HAP-1 (cell line): ENCODE measurements at regions not wholly inside any gene's neighbourhood (a gene's known extent, or its start where the extent isn't known, plus 50 kb on each side); places are given as distances from the start of the nearest gene placed in this dataset.
A peak's percentile ranks its signal among the peaks of the same experiment; 100 is the strongest.

Experiments used
- DNase-seq, 2 experiments: peaks; one replicate each; pipeline ENCODE4 v3.0.0-alpha.2; 2016 to 2020; ENCODE audit warnings: low spot score in 2 of 2
- H3K27me3 ChIP-seq: fragments of 250-450 bp; sonication (Bioruptor Pico); 2 replicates; pipeline ENCODE4 v1.5.1; 2020; ENCODE audit warnings: low read depth, mild to moderate bottlenecking, moderate library complexity
- H3K36me3 ChIP-seq: fragments of 250-450 bp; sonication (Bioruptor Pico); replicated peaks from 2 replicates; pipeline ENCODE4 v1.5.1; 2020; ENCODE audit warnings: mild to moderate bottlenecking
- H3K4me1 ChIP-seq: fragments of 250-450 bp; sonication (Bioruptor Pico); 2 replicates; pipeline ENCODE4 v1.5.1; 2020; ENCODE audit warnings: mild to moderate bottlenecking
- H3K4me3 ChIP-seq: fragments of 250-450 bp; sonication (Bioruptor Pico); 2 replicates; pipeline ENCODE4 v1.5.1; 2020; ENCODE audit warnings: mild to moderate bottlenecking, moderate library complexity
- H3K9me3 ChIP-seq: fragments of 250-450 bp; sonication (Bioruptor Pico); 2 replicates; pipeline ENCODE4 v1.5.1; 2020; ENCODE audit warnings: mild to moderate bottlenecking, moderate library complexity
- in situ Hi-C: fragments of 300-500 bp; cut with MboI; formaldehyde crosslinking; loops from 3 replicates; pipeline ENCODE4 v1.14.3; 2020; ENCODE audit warnings: low sequenced_read_pairs, inconsistent platforms, mixed read lengths

DNA sequence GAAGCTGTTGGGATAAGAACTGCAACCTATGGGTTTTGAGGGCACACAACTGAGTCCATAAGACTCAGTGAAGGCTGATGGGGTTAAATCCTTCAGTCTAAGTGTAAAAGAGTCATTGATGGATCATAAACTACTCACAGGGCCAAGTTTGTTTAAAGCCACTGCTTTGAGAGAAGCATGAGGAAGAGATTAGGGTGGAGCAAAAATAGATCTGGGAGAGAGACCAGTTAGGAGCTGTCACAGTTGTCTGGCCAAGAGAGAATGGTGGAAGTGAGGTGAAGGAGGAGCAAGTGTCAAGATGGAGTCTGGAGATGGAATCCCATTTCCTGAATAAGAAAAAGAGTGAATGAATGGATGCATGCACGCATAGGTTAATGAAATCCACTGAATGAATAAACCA lies 379.1 kb upstream of the CDH11 start:
- Histone ChIP-seq H3K36me3 (no peaks in the 10 kb centered on the region), H3K4me3 (no peak overlapping the region), H3K4me1 (no peaks in the 10 kb centered on the region), H3K27me3 (no peaks in the 10 kb centered on the region), H3K9me3 (no peaks in the 10 kb centered on the region; the same call in 1 of the 2 replicates)
- DNase-seq: no peak
- in situ Hi-C loops: no loop called here

- H3K4me3 ChIP-seq: no peak overlapping the region
- no peak for DNase-seq
- H3K9me3 ChIP-seq: no peaks in the 10 kb centered on the region; the same call in 1 of the 2 replicates
- H3K4me1 ChIP-seq: no peaks in the 10 kb centered on the region
- in situ Hi-C loops: no loop called here
- H3K36me3 ChIP-seq: no peaks in the 10 kb centered on the region
- H3K27me3 ChIP-seq: no peaks in the 10 kb centered on the region
These were observed 378.1 kb upstream of the CDH11 start for GRCh38 chr16:65500007-65500406.

DNA sequence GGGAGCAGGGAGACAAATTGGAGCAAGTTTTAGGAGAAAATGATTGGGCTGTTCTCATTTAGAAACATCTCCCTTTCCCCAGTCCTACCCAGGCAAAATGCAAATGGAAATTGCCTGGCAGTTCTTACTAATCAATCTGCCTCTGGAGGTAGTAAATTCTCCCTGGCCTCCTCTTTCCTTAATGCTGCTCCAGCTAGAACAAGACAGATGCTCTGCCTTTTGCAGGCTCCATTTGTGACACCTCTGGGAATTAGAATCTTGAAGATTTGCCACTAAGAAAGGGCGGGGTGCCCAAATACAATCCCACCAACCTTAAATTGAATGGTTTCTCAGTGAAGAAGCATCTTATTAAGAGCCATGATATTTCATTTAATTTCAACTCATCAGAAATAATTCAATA lies 377.7 kb upstream of the CDH11 start:
- Histone ChIP-seq H3K4me1 (no peaks in the 10 kb centered on the region), H3K36me3 (no peaks in the 10 kb centered on the region), H3K4me3 (no peak overlapping the region), H3K9me3 (no peaks in the 10 kb centered on the region; the same call in 1 of the 2 replicates), H3K27me3 (no peaks in the 10 kb centered on the region)
- no peak for DNase-seq
- in situ Hi-C loops: no loop called here

GRCh38 chr16:65497571-65497970 lies 375.7 kb upstream of the CDH11 start:
- in situ Hi-C loops: no loop called here
- Histone ChIP-seq H3K4me1 (no peaks in the 10 kb centered on the region), H3K27me3 (no peaks in the 10 kb centered on the region), H3K4me3 (no peak overlapping the region), H3K9me3 (no peaks in the 10 kb centered on the region), H3K36me3 (no peaks in the 10 kb centered on the region)
- DNase-seq: no peak

DNA sequence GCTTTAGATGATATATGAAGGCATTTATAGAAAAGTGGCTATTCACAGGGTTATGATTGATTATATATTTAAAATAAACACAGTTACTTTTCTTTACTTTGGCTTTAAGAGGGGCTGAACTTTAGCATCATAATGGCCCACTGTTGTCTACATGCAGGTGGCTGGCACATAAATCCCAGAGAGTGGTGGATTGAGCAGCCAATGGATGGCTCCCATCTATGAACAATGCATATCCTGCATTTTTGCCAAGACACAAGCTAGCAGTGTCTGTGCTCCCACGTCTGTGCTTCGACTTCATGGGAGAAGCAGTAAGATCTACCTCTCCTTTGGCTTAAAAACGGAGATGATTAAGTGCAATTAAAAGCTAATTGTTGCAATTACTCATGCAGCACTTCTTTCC lies 373.2 kb upstream of the CDH11 start:
- Histone ChIP-seq H3K27me3 (no peaks in the 10 kb centered on the region), H3K4me3 (no peak overlapping the region), H3K9me3 (no peaks in the 10 kb centered on the region), H3K4me1 (no peaks in the 10 kb centered on the region), H3K36me3 (no peaks in the 10 kb centered on the region)
- peak; percentile 52 to 56 for DNase-seq
- in situ Hi-C loops: no loop called here

DNA sequence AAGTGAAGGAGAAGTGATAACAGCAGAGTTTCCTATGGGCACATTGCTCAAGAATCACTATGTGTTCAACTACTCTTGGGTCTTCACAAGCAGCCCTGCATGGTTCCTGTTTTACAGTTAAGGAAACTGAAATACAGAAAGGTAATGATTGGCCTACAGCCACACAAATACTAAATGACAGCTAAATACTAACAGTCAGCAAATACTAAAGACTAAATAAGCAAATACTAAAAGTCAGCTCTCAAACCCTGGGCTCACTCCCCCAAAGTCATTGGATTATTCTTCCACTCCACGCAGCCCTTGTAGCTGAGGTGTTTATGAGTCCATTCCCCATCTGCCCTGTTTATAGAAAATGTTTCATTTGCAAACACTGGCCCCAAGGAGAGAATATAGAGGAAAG lies 372.7 kb upstream of the CDH11 start:
- Histone ChIP-seq H3K4me3 (no peak overlapping the region), H3K36me3 (no peaks in the 10 kb centered on the region), H3K4me1 (no peaks in the 10 kb centered on the region), H3K9me3 (no peaks in the 10 kb centered on the region), H3K27me3 (no peaks in the 10 kb centered on the region)
- DNase-seq: peak in 1 of 2 experiments; percentile 20
- in situ Hi-C loops: no loop called here

- no peak overlapping the region for H3K4me3 ChIP-seq
- in situ Hi-C loops: no loop called here
- no peaks in the 10 kb centered on the region for H3K9me3 ChIP-seq
These were observed 372.2 kb upstream of the CDH11 start for GRCh38 chr16:65494080-65494479.

DNA sequence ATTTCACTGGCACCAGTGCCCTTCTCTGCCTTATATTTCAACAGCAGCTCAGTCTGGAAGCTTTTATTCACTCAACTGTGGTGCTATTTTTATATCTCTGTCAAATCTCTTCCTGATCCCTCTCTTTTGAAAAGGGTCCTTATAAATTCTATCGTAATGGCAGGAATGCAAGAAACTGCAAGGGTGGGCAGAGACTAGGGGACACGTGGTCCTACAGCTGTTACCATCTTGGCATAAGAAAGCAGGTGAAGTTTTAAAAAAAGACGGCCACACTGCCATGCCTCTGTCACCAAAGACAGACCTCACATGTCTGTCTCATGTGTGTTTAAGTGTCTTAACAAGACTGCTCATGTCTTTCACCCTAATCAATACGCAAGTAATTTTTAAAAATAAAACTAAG lies 368.4 kb upstream of the CDH11 start:
- no peak for DNase-seq
- Histone ChIP-seq H3K4me1 (no peaks in the 10 kb centered on the region), H3K9me3 (no peaks in the 10 kb centered on the region), H3K4me3 (no peak overlapping the region), H3K36me3 (no peaks in the 10 kb centered on the region), H3K27me3 (no peaks in the 10 kb centered on the region)
- in situ Hi-C loops: no loop called here

More at GRCh38 chr16:65494080-65494479, 372.2 kb upstream of the CDH11 start:
- DNase-seq: no peak
- H3K36me3 ChIP-seq: no peaks in the 10 kb centered on the region
- H3K27me3 ChIP-seq: no peaks in the 10 kb centered on the region
- H3K4me1 ChIP-seq: no peaks in the 10 kb centered on the region

GRCh38 chr16:65489531-65490023 lies 367.7 kb upstream of the CDH11 start:
- in situ Hi-C loops: no loop called here
- no peak for DNase-seq
- H3K4me3 ChIP-seq: no peak overlapping the region
- H3K4me1 ChIP-seq: no peaks in the 10 kb centered on the region
- H3K9me3 ChIP-seq: no peaks in the 10 kb centered on the region
- no peaks in the 10 kb centered on the region for H3K36me3 ChIP-seq
- no peaks in the 10 kb centered on the region for H3K27me3 ChIP-seq

- Histone ChIP-seq H3K4me3 (no peak overlapping the region), H3K36me3 (no peaks in the 10 kb centered on the region), H3K9me3 (no peaks in the 10 kb centered on the region), H3K4me1 (no peaks in the 10 kb centered on the region), H3K27me3 (no peaks in the 10 kb centered on the region)
- in situ Hi-C loops: no loop called here
- DNase-seq: no peak
These were observed 365.4 kb upstream of the CDH11 start for GRCh38 chr16:65487231-65487630.

DNA sequence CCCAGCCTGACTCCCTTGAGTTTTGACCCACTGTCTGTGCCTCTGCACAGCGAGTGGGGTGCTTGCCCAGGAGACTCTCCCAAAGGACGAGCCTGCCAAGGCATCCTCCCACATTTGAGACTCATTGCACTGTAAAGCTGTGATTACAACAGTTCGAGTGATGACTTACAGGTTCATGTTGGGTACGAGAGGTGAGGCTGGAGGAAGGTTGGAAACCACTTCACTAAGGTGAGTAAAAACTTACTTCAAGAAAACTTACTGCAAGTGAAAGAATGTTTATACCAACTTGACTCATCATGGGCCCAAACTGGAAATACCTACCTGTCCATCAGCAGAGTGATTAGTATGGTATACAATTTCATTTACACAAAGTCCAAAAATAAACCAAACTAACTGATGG lies 360.1 kb upstream of the CDH11 start:
- Histone ChIP-seq H3K9me3 (no peaks in the 10 kb centered on the region), H3K4me3 (no peak overlapping the region), H3K27me3 (no peaks in the 10 kb centered on the region), H3K4me1 (no peaks in the 10 kb centered on the region), H3K36me3 (no peaks in the 10 kb centered on the region)
- no peak for DNase-seq
- in situ Hi-C loops: no loop called here

GRCh38 chr16:65480281-65481091 lies 358.6 kb upstream of the CDH11 start:
- Histone ChIP-seq H3K27me3 (no peaks in the 10 kb centered on the region), H3K36me3 (no peaks in the 10 kb centered on the region), H3K4me3 (no peak overlapping the region), H3K9me3 (no peaks in the 10 kb centered on the region), H3K4me1 (no peaks in the 10 kb centered on the region)
- no peak for DNase-seq
- in situ Hi-C loops: no loop called here

DNA sequence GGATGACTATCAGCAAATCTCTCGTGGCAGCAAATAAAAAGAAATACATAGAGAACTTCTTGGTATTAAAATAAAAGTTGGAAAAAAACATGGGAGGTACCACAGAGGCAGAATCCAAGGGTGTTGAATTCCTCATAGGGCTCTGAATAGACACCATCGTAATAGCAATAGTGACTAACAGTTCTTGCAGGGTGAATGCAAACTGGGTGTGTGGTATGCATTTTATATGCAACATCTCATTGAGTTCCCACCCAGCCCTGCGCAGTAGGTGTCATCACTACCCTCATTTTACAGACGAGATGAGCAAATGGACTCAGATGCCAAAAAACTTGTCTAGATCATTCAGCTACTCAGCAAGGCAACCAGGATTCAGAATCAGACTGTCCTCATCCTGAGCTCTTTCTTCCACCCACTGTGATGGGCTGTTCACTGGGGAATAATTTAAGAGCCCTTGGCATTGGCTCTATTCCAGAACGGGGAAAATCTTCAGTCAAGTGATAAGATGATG lies 354.6 kb upstream of the CDH11 start:
- DNase-seq: no peak
- Histone ChIP-seq H3K9me3 (no peaks in the 10 kb centered on the region), H3K4me1 (no peaks in the 10 kb centered on the region), H3K27me3 (no peaks in the 10 kb centered on the region), H3K4me3 (no peak overlapping the region), H3K36me3 (no peaks in the 10 kb centered on the region)
- in situ Hi-C loops: no loop called here

DNA sequence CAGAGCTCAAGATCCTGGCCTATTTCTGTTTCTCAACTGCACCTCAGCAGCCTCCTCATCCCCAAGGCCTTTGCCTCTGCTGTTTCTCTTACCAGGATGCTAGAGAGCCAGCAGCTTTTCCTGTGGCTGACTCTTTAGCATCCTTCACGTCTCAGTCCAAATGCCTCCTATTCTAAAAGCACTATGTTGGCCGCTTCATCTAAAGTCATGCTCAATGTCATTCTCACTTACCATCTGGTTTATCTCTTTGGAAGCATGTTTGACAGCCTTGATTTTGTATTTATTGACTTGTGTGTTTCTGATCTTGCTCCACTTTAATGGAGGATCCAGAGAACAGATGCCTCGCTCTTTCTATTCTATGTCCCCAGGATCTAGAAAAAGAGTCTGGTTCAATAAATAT lies 351.8 kb upstream of the CDH11 start:
- H3K36me3 ChIP-seq: no peaks in the 10 kb centered on the region
- no peak for DNase-seq
- H3K9me3 ChIP-seq: no peaks in the 10 kb centered on the region; the same call in 1 of the 2 replicates
- H3K27me3 ChIP-seq: no peaks in the 10 kb centered on the region
- H3K4me1 ChIP-seq: no peaks in the 10 kb centered on the region
- no peak overlapping the region for H3K4me3 ChIP-seq
- in situ Hi-C loops: no loop called here
